HG03097 (cell line): ENCODE measurements at regions not wholly inside any gene's neighbourhood (a gene's known extent, or its start where the extent isn't known, plus 50 kb on each side); places are given as distances from the start of the nearest gene placed in this dataset.

ENCODE experiments used
- ATAC-seq: cut with Tn5 transposase; IDR thresholded peaks from one replicate; pipeline ENCODE4 v1.9.1; 2021; ENCODE audit not compliant: unreplicated experiment, low FRiP score

DNA sequence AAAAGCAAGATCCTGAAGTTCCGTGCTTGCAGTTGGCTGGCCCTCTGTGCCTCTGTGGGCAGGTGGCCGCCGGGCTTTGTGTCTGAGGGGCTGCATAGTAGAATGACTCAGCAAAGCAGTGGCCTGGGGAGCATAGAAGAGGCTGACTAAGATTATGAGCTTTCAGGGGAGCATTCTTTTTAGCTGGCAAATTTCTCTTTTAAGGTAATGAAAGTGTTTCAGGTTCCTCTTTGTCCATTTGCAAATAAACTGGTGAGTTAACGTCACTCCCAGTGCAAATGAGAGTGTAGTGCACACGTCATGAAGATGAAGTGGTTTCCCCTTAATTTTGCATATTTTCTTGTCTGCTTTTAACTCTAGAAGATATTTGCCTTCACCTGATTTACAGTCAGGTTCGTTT, 98.6 kb downstream of the BCL2L11 start:
- ATAC-seq: peak; percentile 63

DNA sequence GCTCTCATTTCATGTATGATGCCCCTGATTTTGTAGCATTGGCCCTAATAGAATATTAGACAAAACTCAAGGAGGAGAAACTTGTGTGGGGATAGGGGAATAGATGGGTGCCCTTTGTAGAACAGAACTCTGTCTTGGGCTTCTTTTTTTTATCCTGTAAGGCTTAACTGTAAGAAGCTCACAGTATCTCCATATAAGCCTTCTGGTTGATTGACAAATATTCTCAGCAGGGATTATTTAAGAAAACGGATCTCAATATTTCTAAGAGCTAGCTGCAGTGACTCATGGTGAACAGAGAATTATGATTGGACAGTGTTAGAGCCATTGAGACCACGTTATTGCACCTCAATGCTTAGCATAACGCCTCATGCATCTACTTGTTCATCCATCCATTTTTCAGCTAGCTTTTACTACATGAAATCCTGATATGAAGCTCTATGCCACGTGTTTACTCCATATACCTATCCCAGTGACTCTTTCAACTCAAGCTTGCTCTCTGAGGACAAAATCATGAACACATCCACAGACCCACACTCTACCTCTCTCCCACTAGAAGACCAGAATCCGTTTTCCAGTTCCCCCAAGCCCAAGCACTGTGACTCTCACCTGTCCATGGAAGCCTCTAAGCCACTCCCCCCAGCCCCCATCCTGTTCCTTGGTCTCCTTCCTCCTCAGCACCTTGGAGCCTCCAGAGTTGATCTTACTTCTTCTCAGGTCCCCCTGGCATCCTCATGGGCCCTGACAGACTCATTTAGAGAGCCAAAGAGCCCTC, 99.2 kb downstream of the BCL2L11 start:
- no peak for ATAC-seq

DNA sequence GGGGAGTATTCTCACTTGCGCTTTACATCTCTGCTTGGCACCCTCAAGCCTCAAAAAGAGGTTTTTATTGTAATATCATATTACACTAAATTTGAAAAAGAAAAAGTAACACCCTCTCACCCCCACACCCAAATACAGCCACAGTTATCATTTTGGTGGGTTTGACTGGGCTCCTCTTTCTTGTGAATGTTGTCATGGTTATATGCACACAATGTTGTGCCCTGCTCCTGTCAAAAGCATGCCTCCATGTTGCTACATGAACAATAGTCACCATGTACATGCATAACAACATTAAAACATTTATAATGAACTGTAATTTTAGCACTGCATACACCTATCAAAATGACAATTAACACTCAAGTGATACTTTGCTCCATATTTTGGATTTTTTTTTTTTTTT, 100.2 kb downstream of the BCL2L11 start:
- no peak for ATAC-seq

DNA sequence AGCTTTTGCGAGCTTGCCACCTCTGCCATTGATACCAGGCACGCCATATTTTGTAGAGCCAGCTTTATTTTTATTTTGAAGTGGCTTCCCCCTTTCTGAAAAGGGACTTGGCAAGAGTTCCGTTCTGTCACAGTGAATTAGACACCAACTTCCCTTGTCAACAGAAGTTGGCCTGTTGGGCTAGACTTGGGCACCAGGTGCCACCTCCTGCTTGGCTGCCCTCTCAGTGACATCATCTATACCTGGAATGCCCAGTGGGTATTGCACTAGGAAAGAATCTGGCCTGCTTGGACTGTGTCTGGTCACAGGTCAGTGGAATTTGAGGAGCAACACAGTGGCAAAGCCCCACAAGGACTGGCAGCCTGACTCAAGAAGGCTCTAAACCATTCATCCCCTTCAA, 101.0 kb downstream of the BCL2L11 start:
- ATAC-seq: no peak

DNA sequence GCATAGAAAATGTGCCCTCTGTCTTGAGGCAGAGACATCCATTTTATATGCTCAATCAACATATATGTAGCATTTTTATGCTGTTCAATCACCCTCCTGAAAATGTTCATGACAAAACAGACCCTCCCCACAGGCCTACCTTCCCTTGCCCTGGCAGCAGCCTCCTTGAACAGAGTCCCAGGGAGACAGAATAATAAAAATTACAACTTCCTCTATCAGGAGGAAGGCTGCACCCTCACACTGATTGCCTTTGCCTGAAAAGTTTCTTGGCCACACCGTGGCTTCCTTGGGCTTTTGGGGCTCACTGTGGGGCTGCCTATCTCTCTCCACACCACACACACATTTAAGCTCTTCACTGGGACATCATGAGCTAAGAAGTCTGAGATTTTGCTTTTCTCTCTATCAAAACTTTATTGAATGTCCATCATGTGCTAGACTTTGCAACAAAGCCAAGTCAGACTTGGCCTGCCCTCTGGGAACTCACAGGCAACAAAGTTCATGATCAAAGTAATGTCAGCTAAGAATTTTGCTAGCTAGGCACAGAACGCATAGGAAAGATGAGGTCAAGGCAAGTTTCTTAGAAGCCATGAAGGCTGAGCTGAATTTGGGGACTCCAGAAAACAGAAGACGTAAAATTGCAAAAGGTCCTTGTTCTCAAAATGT, 101.6 kb downstream of the BCL2L11 start:
- no peak for ATAC-seq

DNA sequence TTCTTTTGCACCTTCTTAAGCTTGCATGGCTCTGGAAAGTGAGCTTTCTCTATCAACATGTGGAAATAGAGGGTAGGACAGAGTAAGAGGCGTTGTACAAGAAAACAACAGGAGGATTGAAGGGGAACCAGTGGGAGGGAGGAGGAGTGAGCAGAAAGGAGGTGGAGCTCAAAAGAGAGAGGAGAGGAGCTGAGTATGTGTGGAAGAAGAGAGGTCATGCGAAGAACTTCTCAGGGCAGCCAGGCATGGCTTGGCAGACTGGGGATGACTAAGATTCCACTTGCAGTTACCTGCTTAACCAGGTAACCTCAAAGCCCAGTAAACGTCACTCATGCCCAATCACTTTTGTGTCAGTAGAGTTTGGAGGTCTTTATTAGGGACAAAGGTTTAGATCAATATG, 105.1 kb downstream of the BCL2L11 start:
- ATAC-seq: no peak

DNA sequence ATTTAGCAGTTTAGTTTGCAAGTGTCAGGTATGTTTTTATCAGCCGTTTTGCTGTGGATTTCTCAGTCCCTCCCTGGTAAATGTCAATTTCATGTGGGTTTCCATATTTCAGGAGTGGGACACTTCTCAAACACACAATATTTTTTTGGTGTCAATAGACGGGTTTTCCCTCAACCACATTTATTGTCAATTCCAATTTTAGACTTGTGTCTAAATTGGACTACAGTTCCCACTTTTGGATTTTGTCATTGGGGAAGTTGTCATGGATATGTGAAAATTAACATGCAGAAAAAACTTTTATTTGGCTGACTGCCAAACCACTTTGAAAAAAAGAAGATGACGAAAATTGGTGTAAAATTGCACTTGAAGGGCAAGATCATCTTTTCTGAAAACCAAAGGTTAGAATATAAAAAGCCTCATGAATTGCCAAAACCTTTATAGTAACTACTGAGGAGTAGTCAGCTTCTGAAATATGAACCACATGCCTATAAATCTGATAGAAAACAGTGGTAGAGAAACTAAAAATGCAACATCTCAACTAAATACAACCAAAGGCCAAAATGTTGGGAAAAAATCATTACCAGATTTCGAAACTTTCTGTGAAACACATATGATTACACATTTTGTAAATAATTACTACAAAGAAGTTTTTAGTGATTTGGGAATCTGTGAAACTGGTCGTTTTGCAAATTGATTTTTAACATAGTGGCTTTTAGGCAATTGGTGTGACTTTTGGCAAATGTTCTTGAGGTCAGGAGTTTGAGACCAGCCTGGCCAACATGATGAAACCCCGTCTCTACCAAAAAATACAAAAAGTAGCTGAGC, 106.4 kb downstream of the BCL2L11 start:
- ATAC-seq: no peak

DNA sequence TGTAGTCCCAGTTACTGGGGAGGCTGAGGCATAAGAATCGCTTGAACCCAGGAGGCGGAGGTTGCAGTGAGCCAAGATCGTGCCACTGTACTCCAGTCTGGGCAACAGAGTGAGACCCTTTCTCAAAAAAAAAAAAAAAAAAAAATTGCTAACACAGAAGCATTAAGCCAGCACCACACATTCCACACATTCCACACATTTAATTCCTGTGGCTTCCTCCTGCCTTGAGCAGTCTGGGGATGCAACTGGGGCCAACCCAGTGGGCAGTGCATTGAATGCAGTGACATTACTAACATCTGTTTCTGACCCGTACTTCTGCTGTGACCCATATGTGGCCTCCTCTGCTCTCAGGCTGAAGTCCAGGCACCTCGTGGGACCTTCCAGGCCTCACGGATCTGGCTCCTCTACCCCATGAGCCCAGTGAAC, 107.0 kb downstream of the BCL2L11 start:
- no peak for ATAC-seq

DNA sequence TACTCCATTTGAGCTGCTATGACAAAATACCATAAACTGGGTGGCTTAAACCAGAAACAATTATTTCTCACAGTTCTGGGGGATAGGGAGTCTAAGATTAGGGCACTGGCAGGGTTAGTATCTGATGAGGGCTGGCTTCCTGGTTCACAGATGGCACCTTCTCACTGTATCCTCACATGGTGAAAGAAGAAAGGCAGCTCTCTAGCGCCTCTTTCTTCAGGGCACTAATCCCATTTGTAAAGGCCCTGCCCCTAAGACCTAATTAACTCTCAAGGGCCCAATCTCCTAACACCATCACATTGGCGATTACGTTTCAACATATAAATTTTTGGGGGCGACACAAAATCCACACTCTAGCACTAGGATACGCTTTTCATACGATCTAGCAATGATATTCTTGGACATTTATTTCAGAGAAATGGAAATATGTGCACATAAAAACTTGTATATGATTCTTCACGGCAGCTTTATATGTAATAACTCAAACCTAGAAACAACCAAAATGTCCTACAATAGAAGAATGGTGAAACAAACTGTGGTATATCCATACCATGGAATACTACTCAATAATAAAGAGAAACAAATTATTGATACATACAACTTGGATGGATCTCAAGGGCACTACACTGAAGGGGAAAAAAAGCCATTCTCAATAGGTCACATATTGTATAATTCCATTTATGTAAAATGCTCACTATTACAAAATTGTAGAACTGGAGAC, 111.0 kb downstream of the BCL2L11 start:
- ATAC-seq: no peak

DNA sequence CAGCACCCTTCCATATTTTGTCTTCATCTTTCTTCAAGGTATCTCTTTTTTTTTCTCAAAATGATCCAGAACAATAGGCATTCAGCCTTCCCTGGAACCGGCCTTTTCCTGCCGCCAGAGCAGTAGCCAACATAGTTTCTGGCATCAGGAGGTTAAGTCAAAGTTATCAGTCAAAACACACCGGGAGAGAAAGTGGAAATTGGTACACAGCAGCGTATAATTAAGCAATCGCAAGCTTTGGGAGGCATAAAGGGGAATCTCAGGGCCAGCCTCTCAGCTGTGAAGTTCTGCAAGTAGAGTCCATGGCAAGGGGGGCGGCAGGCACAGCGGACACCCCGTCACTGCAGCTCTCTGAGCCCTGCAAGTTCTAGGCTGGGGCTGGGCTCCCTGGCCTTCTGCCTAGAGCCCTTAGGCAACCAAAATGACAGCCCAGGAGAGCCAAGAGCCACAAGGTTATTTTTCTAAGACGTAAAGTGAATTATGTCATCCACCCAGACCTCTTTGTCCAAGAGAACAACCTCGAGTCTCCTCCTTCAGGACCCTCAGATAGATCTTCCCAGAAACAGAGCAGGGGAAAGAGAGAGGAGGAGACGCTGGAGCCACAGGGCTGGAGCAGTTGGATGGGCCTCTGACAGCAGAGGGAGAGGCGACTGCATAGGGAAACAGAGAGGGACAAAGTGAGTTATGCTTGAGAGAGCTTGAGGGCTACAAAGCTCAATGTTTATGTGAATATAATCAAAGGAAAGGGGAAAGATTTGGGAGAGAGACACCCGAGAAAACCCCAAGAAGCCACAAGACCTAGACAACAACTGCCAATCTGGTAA, 114.7 kb downstream of the BCL2L11 start:
- ATAC-seq: no peak

DNA sequence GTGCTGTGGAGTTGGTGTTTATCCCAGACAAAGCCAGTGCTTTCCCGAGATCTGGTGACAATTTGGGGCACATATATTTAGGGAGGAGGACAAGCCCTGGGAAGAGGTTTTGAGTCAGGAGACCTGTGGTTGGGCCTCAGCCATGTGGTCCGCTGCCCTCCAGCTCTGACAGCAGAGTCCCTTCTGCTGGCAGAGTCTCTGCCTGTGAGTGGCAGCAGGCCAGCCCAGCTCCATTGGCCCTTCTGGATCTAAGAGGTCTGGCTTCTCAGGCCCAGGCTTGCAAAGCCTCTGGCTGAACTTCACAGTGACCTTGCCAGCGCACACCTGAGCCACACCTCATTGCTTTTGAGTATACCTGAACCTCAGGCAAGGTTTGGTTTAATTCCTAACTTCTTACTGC, 115.3 kb downstream of the BCL2L11 start:
- ATAC-seq: no peak

DNA sequence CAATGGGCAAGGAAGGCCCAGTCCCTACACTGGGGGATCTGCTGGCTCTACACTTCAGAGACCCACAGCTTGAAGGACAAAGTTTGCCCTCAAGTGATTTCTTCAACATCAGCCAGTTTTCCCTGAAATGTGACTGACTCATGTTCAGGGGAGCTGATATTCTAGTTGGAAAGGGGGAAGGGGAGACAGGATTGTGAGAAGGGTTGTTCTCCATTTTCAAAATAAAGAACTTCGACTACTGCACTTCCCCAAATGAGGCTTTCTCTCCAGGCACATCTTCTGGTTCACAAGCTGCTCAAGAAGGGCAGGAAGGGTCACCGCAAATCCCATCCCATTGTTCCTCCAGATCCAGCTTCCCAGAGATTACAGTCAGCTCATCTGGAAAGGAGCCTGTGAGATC, 117.6 kb downstream of the BCL2L11 start:
- no peak for ATAC-seq

DNA sequence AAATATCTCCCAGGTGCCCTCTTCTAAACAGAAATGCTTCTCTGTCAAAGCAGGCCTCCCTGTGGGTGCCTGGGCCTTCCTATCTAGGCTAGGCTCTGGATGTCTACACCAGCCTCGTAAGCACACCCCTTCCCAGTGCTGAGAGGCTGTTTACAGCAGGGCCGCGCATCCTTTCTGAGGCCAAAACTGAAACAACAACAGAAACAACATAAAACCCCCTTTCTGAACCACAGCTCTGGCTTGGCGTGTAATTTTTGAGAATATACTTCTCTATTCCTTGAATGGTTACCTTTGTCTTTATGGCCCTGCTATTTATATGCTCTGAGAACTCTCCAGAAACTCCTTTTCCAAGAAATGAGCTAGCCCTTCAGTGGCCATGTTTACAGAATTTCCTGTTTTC, 118.4 kb downstream of the BCL2L11 start:
- ATAC-seq: peak; percentile 76

DNA sequence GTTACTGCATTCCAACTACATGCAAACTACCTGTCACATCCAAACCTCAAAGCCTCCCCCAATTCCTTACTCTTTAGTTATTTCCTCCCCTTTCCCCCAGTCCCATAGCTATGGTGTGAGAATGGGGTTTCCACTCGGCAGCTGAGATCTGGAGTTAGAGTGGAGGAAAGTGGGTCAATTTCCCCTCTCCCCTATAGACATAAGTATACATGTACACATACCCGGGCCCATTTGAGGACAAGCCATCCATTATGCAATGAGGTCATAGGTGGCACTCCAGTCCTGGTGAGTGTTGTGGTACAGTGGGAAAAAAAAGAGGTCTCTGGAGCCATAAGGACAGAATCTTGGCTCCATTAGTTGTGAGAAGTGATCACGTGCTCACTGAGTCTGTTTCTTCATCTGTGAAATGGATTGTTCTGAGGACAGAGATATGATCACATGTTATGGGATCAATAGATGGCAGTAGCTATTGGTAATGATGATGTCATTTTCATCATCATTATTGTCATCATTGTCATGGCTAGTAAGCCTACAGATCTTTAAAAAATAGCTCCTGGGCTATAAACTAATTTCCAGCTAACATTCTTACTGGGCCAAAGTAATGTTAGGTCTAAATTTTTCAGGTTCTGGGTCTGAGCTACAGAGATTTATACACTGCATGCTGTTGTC, 119.0 kb downstream of the BCL2L11 start:
- no peak for ATAC-seq

DNA sequence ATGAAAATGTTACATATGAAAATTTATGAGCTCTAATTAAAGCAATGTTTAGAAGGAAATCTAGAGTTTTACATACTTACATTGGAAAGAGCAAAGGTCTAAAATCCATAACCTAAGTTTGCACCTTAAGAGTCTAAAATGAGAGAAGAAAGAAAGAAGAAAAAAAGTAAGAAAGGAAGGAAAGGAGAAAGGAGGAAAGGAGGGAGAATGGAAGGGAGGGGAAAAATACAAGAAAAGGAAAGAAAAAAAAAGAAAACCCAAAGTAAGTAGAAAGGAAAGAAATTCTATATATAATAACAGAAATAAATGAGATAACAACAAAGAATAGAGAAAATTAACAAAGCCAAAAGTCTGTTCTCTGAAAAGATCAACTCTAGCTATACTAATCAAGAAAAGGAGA, 122.6 kb downstream of the BCL2L11 start:
- no peak for ATAC-seq

DNA sequence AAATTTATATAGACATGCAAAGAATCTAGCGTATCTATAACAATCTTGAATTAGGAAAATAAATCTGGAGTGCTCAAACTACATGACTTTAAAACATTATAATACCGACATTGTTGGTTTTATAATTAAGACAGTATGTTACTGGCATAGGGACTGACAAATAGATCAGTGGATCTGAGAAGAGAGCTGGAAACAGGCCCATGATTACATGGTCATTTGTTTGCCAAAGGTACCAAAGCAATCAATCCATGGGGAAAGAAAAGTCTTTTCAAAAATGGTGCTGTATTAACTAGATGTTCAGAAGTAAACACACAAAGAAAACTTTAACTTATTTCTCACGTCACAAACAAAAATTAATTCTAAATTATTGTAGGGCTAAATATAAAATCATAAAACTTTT, 124.2 kb downstream of the BCL2L11 start:
- ATAC-seq: no peak

DNA sequence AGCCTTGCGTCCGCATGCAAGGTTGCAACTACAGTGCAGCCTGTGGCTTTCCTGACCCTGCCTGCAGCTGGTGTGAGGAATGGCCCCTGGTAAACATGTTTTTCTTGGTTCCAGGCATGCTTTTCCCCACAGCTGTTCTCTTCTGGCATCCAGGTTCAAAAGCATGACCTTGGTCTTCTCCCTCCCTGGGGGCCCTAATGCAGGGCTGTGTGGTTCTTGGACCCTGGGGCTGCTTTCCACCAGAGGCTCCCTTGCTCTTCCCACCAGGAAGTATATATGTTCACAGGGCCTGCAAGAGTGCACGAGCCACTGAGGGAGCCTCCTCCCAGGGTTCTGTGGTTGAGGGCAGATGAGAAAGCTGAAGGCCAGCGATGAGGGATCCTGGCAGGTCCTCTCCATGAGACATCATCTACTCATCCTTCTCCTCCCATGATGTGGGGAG, 125.9 kb downstream of the BCL2L11 start:
- ATAC-seq: no peak

DNA sequence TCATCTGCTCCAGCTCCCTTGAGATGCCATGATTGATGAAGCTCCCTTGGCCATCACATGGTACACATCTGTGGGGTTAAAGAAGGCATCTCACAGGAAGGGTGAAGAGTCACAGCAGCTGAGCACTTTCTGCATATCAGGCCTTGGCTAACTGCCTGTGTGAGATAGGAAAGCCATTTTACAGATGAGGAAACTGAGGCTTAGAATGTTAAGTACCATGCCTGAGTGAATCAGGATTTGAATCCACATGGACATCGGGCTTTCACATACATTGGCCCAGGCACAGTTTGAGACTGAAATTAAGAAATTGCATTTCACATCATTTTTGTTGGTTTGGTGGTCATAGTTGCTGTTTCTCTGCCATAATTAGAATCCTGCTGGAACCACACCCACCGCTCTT, 126.8 kb downstream of the BCL2L11 start:
- ATAC-seq: no peak

DNA sequence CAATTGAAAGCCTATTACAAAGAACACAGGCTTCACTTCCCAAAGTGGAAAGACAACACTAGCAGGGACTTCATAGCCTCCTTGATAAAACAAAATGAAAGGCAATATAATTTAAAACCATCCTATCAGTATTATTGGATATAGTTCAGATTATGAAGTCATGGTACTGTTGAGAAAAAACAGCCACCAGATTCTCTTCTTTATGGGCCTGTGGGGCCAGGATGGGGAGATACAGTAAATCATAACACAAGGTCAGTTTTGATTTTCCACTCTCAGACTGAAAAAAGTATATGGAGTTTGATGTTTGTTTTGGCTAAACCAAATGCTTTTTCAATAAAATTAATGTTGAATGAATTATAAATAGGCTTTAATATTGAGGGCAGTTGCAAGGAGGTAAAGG, 129.1 kb downstream of the BCL2L11 start:
- ATAC-seq: no peak
